ENCODE measurements at regions not wholly inside any gene's neighbourhood (a gene's known extent, or its start where the extent isn't known, plus 50 kb on each side); places are given as distances from the start of the nearest gene placed in this dataset.

GRCh38 chr3:99269606-99270351, 368.3 kb upstream of the DCBLD2 start:
- no peak for DNase-seq (ENCODE audit: low spot score)
- intact Hi-C loops (cut with DNase I) = no loop called here

GRCh38 chr3:99256788-99257187, 355.3 kb upstream of the DCBLD2 start:
- intact Hi-C loops (cut with DNase I) = no loop called here
- no peak for DNase-seq (ENCODE audit: low spot score)

- intact Hi-C loops (cut with DNase I) = no loop called here
- no peak for DNase-seq (ENCODE audit: low spot score)
These were observed 352.5 kb upstream of the DCBLD2 start for GRCh38 chr3:99253963-99254355.

- intact Hi-C loops (cut with DNase I) = no loop called here
- no peak for DNase-seq (ENCODE audit: low spot score)
These were observed 349.4 kb upstream of the DCBLD2 start for GRCh38 chr3:99250821-99251355.

- no peak for DNase-seq (ENCODE audit: low spot score)
- intact Hi-C loops (cut with DNase I) = no loop called here
These were observed 348.8 kb upstream of the DCBLD2 start for GRCh38 chr3:99250272-99250671.

GRCh38 chr3:99249627-99250026, 348.1 kb upstream of the DCBLD2 start:
- intact Hi-C loops (cut with DNase I) = no loop called here
- no peak for DNase-seq (ENCODE audit: low spot score)

- intact Hi-C loops (cut with DNase I) = no loop called here
- no peak for DNase-seq (ENCODE audit: low spot score)
These were observed 347.4 kb upstream of the DCBLD2 start for GRCh38 chr3:99248913-99249312.

- DNase-seq (ENCODE audit: low spot score) = no peak
- intact Hi-C loops (cut with DNase I) = no loop called here
These were observed 346.6 kb upstream of the DCBLD2 start for GRCh38 chr3:99248130-99248529.

GRCh38 chr3:99246010-99246654, 344.6 kb upstream of the DCBLD2 start:
- intact Hi-C loops (cut with DNase I) = no loop called here
- no peak for DNase-seq (ENCODE audit: low spot score)

- intact Hi-C loops (cut with DNase I) = no loop called here
- no peak for DNase-seq (ENCODE audit: low spot score)
These were observed 340.8 kb upstream of the DCBLD2 start for GRCh38 chr3:99242271-99242670.

- no peak for DNase-seq (ENCODE audit: low spot score)
- intact Hi-C loops (cut with DNase I) = no loop called here
These were observed 339.2 kb upstream of the DCBLD2 start for GRCh38 chr3:99240700-99241099.

- no peak for DNase-seq (ENCODE audit: low spot score)
- intact Hi-C loops (cut with DNase I) = no loop called here
These were observed 335.1 kb upstream of the DCBLD2 start for GRCh38 chr3:99236576-99236975.

- no peak for DNase-seq (ENCODE audit: low spot score)
- intact Hi-C loops (cut with DNase I) = no loop called here
These were observed 331.2 kb upstream of the DCBLD2 start for GRCh38 chr3:99232696-99233095.

GRCh38 chr3:99218468-99218867, 317.0 kb upstream of the DCBLD2 start:
- intact Hi-C loops (cut with DNase I) = no loop called here
- DNase-seq (ENCODE audit: low spot score) = no peak

- no peak for DNase-seq (ENCODE audit: low spot score)
- intact Hi-C loops (cut with DNase I) = no loop called here
These were observed 311.5 kb upstream of the DCBLD2 start for GRCh38 chr3:99212969-99213368.

- intact Hi-C loops (cut with DNase I) = no loop called here
- DNase-seq (ENCODE audit: low spot score) = no peak
These were observed 309.8 kb upstream of the DCBLD2 start for GRCh38 chr3:99211309-99211708.

GRCh38 chr3:99199021-99199420, 297.5 kb upstream of the DCBLD2 start:
- DNase-seq (ENCODE audit: low spot score) = no peak
- intact Hi-C loops (cut with DNase I) = no loop called here

GRCh38 chr3:99191186-99191585, 289.7 kb upstream of the DCBLD2 start:
- intact Hi-C loops (cut with DNase I) = no loop called here
- peak; percentile 38 for DNase-seq (ENCODE audit: low spot score)

GRCh38 chr3:99188936-99189335, 287.4 kb upstream of the DCBLD2 start:
- intact Hi-C loops (cut with DNase I) = no loop called here
- DNase-seq (ENCODE audit: low spot score) = no peak

- intact Hi-C loops (cut with DNase I) = no loop called here
- no peak for DNase-seq (ENCODE audit: low spot score)
These were observed 284.5 kb upstream of the DCBLD2 start for GRCh38 chr3:99186016-99186415.

Data from cardiac septum (tissue), 1 donor.